ENCODE measurements at regions not wholly inside any gene's neighbourhood (a gene's known extent, or its start where the extent isn't known, plus 50 kb on each side); places are given as distances from the start of the nearest gene placed in this dataset.

DNA sequence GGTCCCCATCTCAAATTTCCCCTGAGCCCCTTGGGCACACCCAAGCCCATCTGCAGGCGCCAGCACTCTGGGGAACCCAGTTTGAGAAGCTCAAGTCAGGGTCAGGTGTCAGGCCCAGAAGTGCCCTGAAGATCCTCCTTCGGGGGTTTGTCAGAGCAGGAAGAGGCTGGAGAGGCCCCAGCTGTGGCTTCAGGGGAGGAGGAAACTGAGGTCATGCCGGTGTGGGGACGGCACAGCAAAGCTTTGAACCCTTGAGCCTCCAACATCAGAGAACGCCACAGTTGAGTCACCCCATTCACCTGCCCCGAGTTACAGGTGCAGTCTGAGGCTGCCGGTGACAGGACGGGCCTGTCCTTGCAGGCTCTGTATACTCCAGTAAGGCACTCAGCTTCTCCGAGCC, 140.2 kb upstream of the CIBAR2 start:
- peak overlapping the region; percentile 16 for H2AK9ac ChIP-seq (replicated peaks; ENCODE audit: low read depth, low read length, poor library complexity)
- no peak overlapping the region for H2BK15ac ChIP-seq (ENCODE audit: low read depth, low read length)
- H3K56ac ChIP-seq (ENCODE audit: extremely low read depth, insufficient read depth, low read length) = no peak overlapping the region
- H3K4me3 ChIP-seq (ENCODE audit: insufficient read depth, low read depth, low read length) = no peak overlapping the region
- H3K36me3 ChIP-seq (ENCODE audit: control insufficient read depth, insufficient read depth, low read length) = no peaks in the 10 kb centered on the region
- H2AK5ac ChIP-seq (ENCODE audit: low read depth, low read length) = no peak overlapping the region; the same call in 1 of the 2 replicates
- TF ChIP-seq MAFK (IDR thresholded peaks at IDR 0.05; ENCODE audit: low read depth, low read length) (no peak), RCOR1 (IDR thresholded peaks at IDR 0.05; ENCODE audit: insufficient replicate concordance, low read length) (no peak), NFE2L2 (IDR thresholded peaks at IDR 0.05; ENCODE audit: low read depth, low read length) (no peak), POLR2A (IDR thresholded peaks at IDR 0.05; ENCODE audit: low read depth, low read length) (no peak), CHD1 (IDR thresholded peaks at IDR 0.05; ENCODE audit: low read depth, low read length) (no peak), RAD21 (IDR thresholded peaks at IDR 0.05; ENCODE audit: low read length) (no peak), ELK1 (IDR thresholded peaks at IDR 0.05; ENCODE audit: borderline replicate concordance, low read depth, low read length) (no peak), SMC3 (IDR thresholded peaks at IDR 0.05; ENCODE audit: low read depth, low read length) (no peak), MXI1 (IDR thresholded peaks at IDR 0.05; ENCODE audit: borderline replicate concordance, low read depth, low read length) (no peak), FOS (IDR thresholded peaks at IDR 0.05; ENCODE audit: low read depth, low read length) (no peak), CEBPB (IDR thresholded peaks at IDR 0.05; ENCODE audit: low read depth, low read length) (no peak), CTCF (conservative IDR thresholded peaks at IDR 0.05; ENCODE audit: low read depth, low read length) (no peak), MAZ (IDR thresholded peaks at IDR 0.05; ENCODE audit: borderline replicate concordance, low read depth, low read length) (no peak)
- in situ Hi-C loops (cut with MboI; ENCODE audit: low sequenced_read_pairs) (no loop called here), dilution Hi-C loops (cut with HindIII; ENCODE audit: low sequenced_read_pairs, unreplicated experiment) (no loop called here), intact Hi-C loops (cut with micrococcal nuclease) (no loop called here)
- H3K18ac ChIP-seq (ENCODE audit: low read depth, low read length) = no peak overlapping the region
- H3K4me2 ChIP-seq (ENCODE audit: low read depth, low read length) = no peak overlapping the region
- H4K8ac ChIP-seq (ENCODE audit: low read depth in 2 of 2, low read length in 2 of 2) = no peak overlapping the region
- no peak overlapping the region for H2BK120ac ChIP-seq (ENCODE audit: low read depth, low read length)
- ChIA-PET POLR2A (ENCODE audit: unreplicated experiment) (no interaction called here), CTCF (interaction anchor here (0.6 to 2.0 kb wide), 4 partner anchors 61 to 272 kb away, joined by 3 to 7 read pairs (median 4); no protein-coding TSS in a partner anchor)
- no peak overlapping the region for H2AFZ ChIP-seq (replicated peaks; ENCODE audit: low read length, poor library complexity)
- no TSS peak for BruUV-seq (replicated peaks)
- H3K4me1 ChIP-seq (ENCODE audit: control insufficient read depth, insufficient read depth, low read length) = peaks cover 4% of the 10 kb centered on the region; the same call in 1 of the 2 replicates
- no peak overlapping the region for H2BK5ac ChIP-seq (ENCODE audit: low read depth, low read length, poor library complexity, severe bottlenecking)
- H3K79me1 ChIP-seq (ENCODE audit: low read depth in 1 of 2, low read length in 2 of 2) = peaks cover 38 to 90% of the 10 kb centered on the region in 2 experiments
- no peak overlapping the region for H4K5ac ChIP-seq (ENCODE audit: low read depth, low read length)
- no peak overlapping the region; the same call in 1 of the 2 replicates for H2BK20ac ChIP-seq (ENCODE audit: low read depth, low read length)
- no peak overlapping the region for H3K14ac ChIP-seq (replicated peaks; ENCODE audit: low read depth, low read length)
- H4K20me1 ChIP-seq (ENCODE audit: insufficient read depth, low read length) = peaks cover 78% of the 10 kb centered on the region
- no peak overlapping the region for H4K91ac ChIP-seq (ENCODE audit: insufficient read depth, low read depth, low read length)
- H3K9ac ChIP-seq (ENCODE audit: low read depth, low read length) = no peak overlapping the region
- no peaks in the 10 kb centered on the region for H3K9me3 ChIP-seq (ENCODE audit: control insufficient read depth, insufficient read depth, low read length)
- no peak overlapping the region for H3K23ac ChIP-seq (ENCODE audit: low read depth, low read length)
- H3K27ac ChIP-seq (ENCODE audit: insufficient read depth, low read length) = no peak overlapping the region
- H3K4ac ChIP-seq (ENCODE audit: low read depth, low read length) = no peak overlapping the region
- DNase-seq (no peak), ATAC-seq (ENCODE audit: low read depth) (no peak)
- no peaks in the 10 kb centered on the region for H3K27me3 ChIP-seq (ENCODE audit: control insufficient read depth, insufficient read depth, low read length)
- no peaks in the 10 kb centered on the region for H3K9me1 ChIP-seq (ENCODE audit: insufficient read depth, low read length)
- WGBS, 2 experiments (ENCODE audit: extremely low coverage in 2 of 2, insufficient read length in 1 of 2) = 77% methylated on average over 6 of the region's 9 CpGs; no CpG with 5 or more reads in 1 of the 2 experiments

Data from IMR-90 (cell line).